CD14-positive monocyte (primary cell): ENCODE measurements at regions not wholly inside any gene's neighbourhood (a gene's known extent, or its start where the extent isn't known, plus 50 kb on each side); places are given as distances from the start of the nearest gene placed in this dataset.

Experiments
- DNase-seq, 3 donors: peaks; one replicate each; pipeline ENCODE4 v3.0.0-alpha.2; 2011 to 2022
- H2AFZ ChIP-seq: 2 replicates; pipeline ENCODE4 v1.6.0; 2012; ENCODE audit warnings: mild to moderate bottlenecking, low read depth, low read length, inconsistent platforms; ENCODE audit not compliant: insufficient read depth, poor library complexity, severe bottlenecking
- H3K27ac ChIP-seq, 2 donors: 1 replicate in 1 of 2; 2 replicates in 1 of 2; pipeline ENCODE4 v1.5.1; 2012 to 2013; ENCODE audit warnings: low read length in 2 of 2, control low read depth in 1 of 2, inconsistent platforms in 1 of 2, low read depth in 1 of 2, mild to moderate bottlenecking in 1 of 2
- H3K27me3 ChIP-seq, 2 donors: one replicate each; pipeline versions ENCODE4 v1.6.0 to v1.6.1; 2011 to 2013; ENCODE audit warnings: low read length in 2 of 2; ENCODE audit not compliant: control insufficient read depth in 2 of 2, insufficient read depth in 2 of 2
- H3K36me3 ChIP-seq, 2 donors: replicated peaks in 1 of 2; 1 replicate in 1 of 2; 2 replicates in 1 of 2; pipeline versions ENCODE4 v1.5.1 to v1.6.1; 2012 to 2013; ENCODE audit warnings: low read length in 2 of 2, control low read depth in 1 of 2, inconsistent platforms in 1 of 2, mild to moderate bottlenecking in 1 of 2; ENCODE audit not compliant: insufficient read depth in 2 of 2, control insufficient read depth in 1 of 2
- H3K4me1 ChIP-seq, 2 donors: 1 replicate in 1 of 2; 2 replicates in 1 of 2; pipeline versions ENCODE4 v1.5.1 to v1.6.1; 2012 to 2013; ENCODE audit warnings: low read length in 2 of 2, control low read depth in 1 of 2, inconsistent platforms in 1 of 2, mild to moderate bottlenecking in 1 of 2, moderate library complexity in 1 of 2; ENCODE audit not compliant: insufficient read depth in 2 of 2, control insufficient read depth in 1 of 2
- H3K4me2 ChIP-seq: replicated peaks from 2 replicates; pipeline ENCODE3; 2012; ENCODE audit warnings: low read length, moderate library complexity, mild to moderate bottlenecking; ENCODE audit not compliant: poor library complexity, severe bottlenecking; ENCODE audit errors: extremely low read depth
- H3K4me3 ChIP-seq, 3 experiments: fragments of 200-600 bp in 1 of 3; sonication (generic) in 1 of 3; replicated peaks in 1 of 3; 1 replicate in 2 of 3; 2 replicates in 1 of 3; pipeline ENCODE4 v1.5.1; 2011 to 2013; ENCODE audit warnings: low read length in 3 of 3, mild to moderate bottlenecking in 3 of 3, control low read depth in 2 of 3, low read depth in 2 of 3, inconsistent platforms in 1 of 3, moderate library complexity in 1 of 3
- H3K79me2 ChIP-seq: 2 replicates; pipeline ENCODE4 v1.6.0; 2012; ENCODE audit warnings: mild to moderate bottlenecking, control low read depth, inconsistent platforms, low read length, moderate library complexity; ENCODE audit not compliant: insufficient read depth
- H3K9ac ChIP-seq: 2 replicates; pipeline ENCODE4 v1.6.0; 2017; ENCODE audit warnings: low read length, mild to moderate bottlenecking; ENCODE audit not compliant: insufficient read depth, poor library complexity, severe bottlenecking
- H3K9me3 ChIP-seq, 2 donors: replicated peaks in 1 of 2; 1 replicate in 1 of 2; 2 replicates in 1 of 2; pipeline versions ENCODE4 v1.5.1 to v1.6.1; 2012 to 2013; ENCODE audit warnings: low read length in 2 of 2, control low read depth in 1 of 2; ENCODE audit not compliant: control insufficient read depth in 1 of 2, insufficient read depth in 1 of 2
- H4K20me1 ChIP-seq: 2 replicates; pipeline ENCODE4 v1.6.0; 2012; ENCODE audit warnings: mild to moderate bottlenecking, low read length, control low read depth, moderate library complexity; ENCODE audit not compliant: insufficient read depth
- H3K27ac Mint-ChIP-seq, 7 donors: one replicate each; pipeline ENCODE4 v1.8.0; 2020; ENCODE audit warnings: mild to moderate bottlenecking in 7 of 7, mixed read lengths in 7 of 7, moderate library complexity in 6 of 7, inconsistent platforms in 2 of 7
- H3K27me3 Mint-ChIP-seq, 3 donors: one replicate each; pipeline ENCODE4 v1.8.0; 2021 to 2022; ENCODE audit warnings: low read depth in 3 of 3, mild to moderate bottlenecking in 3 of 3, mixed read lengths in 3 of 3, moderate library complexity in 3 of 3, inconsistent platforms in 1 of 3
- H3K36me3 Mint-ChIP-seq, 2 donors: one replicate each; pipeline ENCODE4 v1.8.0; 2020; ENCODE audit warnings: mixed read lengths in 2 of 2, inconsistent platforms in 1 of 2, mild to moderate bottlenecking in 1 of 2
- H3K4me1 Mint-ChIP-seq: one replicate; pipeline ENCODE4 v1.8.0; 2020; ENCODE audit warnings: mild to moderate bottlenecking, mixed read lengths
- H3K4me3 Mint-ChIP-seq, 2 donors: one replicate each; pipeline ENCODE4 v1.8.0; 2020; ENCODE audit warnings: mild to moderate bottlenecking in 2 of 2, mixed read lengths in 2 of 2, moderate library complexity in 1 of 2
- H3K9me3 Mint-ChIP-seq, 7 donors: one replicate each; pipeline ENCODE4 v1.8.0; 2020 to 2022; ENCODE audit warnings: mixed read lengths in 7 of 7, mild to moderate bottlenecking in 6 of 7, moderate library complexity in 6 of 7, inconsistent platforms in 2 of 7
- CTCF ChIP-seq: fragments of 200-600 bp; IDR thresholded peaks from one replicate; pipeline ENCODE4 v1.8.0; 2022; ENCODE audit warnings: antibody characterized with exemption, mild to moderate bottlenecking
- WGBS: methylation state at CpG from one replicate; pipeline ENCODE4 v1.1.5; 2013; ENCODE audit warnings: missing lambda C conversion rate; ENCODE audit not compliant: insufficient coverage; 5-methylcytosine and 5-hydroxymethylcytosine counted together
- intact Hi-C, 2 donors: fragments of 100-400 bp; cut with micrococcal nuclease; formaldehyde crosslinking; loops; one replicate each; pipeline versions ENCODE4 v1.15.0 to v1.15.1; 2023

GRCh38 chr9:20031836-20032235 is 243.0 kb upstream of the SLC24A2 start:
- no peaks in the 10 kb centered on the region for H3K4me1 Mint-ChIP-seq
- H3K9me3 ChIP-seq, result no peaks in the 10 kb centered on the region
- no peak overlapping the region for H3K27ac ChIP-seq
- H3K4me3 ChIP-seq, result no peak overlapping the region
- no peaks in the 10 kb centered on the region for H3K79me2 ChIP-seq
- H2AFZ ChIP-seq, result no peak overlapping the region
- H3K9ac ChIP-seq, result no peak overlapping the region
- no peak for TF ChIP-seq CTCF
- H3K27me3 Mint-ChIP-seq, result peaks cover 0 to 2% (median 2%) of the 10 kb centered on the region in 3 donors
- H4K20me1 ChIP-seq, result no peaks in the 10 kb centered on the region
- intact Hi-C loops, result no loop called here
- no peak for DNase-seq
- 80% methylated on average over 1 of the region's 6 CpGs for WGBS
- H3K4me1 ChIP-seq, result no peaks in the 10 kb centered on the region
- no peaks in the 10 kb centered on the region for H3K27me3 ChIP-seq
- no peak overlapping the region for H3K4me3 Mint-ChIP-seq
- H3K4me2 ChIP-seq, result no peak overlapping the region
- no peak overlapping the region for H3K27ac Mint-ChIP-seq
- H3K36me3 ChIP-seq, result no peaks in the 10 kb centered on the region
- no peaks in the 10 kb centered on the region for H3K9me3 Mint-ChIP-seq
- H3K36me3 Mint-ChIP-seq, result no peaks in the 10 kb centered on the region

GRCh38 chr9:20030671-20031070 is 241.8 kb upstream of the SLC24A2 start:
- intact Hi-C loops, result no loop called here
- H3K27ac Mint-ChIP-seq, result no peak overlapping the region
- WGBS, result no CpG with 5 or more reads among the region's 2 CpGs

More at GRCh38 chr9:20030671-20031070, 241.8 kb upstream of the SLC24A2 start:
- no peak overlapping the region for H2AFZ ChIP-seq
- Mint-ChIP-seq H3K36me3 (no peaks in the 10 kb centered on the region), H3K27me3 (peaks cover 0 to 2% (median 2%) of the 10 kb centered on the region in 3 donors), H3K4me3 (no peak overlapping the region), H3K4me1 (no peaks in the 10 kb centered on the region), H3K9me3 (no peaks in the 10 kb centered on the region)
- H3K36me3 ChIP-seq, result no peaks in the 10 kb centered on the region
- DNase-seq, result no peak
- no peak overlapping the region for H3K9ac ChIP-seq
- H3K79me2 ChIP-seq, result no peaks in the 10 kb centered on the region
- H3K27ac ChIP-seq, result no peak overlapping the region
- no peak for TF ChIP-seq CTCF
- H3K4me3 ChIP-seq, result no peak overlapping the region
- H3K4me2 ChIP-seq, result no peak overlapping the region
- H3K4me1 ChIP-seq, result no peaks in the 10 kb centered on the region
- H4K20me1 ChIP-seq, result no peaks in the 10 kb centered on the region
- H3K27me3 ChIP-seq, result no peaks in the 10 kb centered on the region
- no peaks in the 10 kb centered on the region for H3K9me3 ChIP-seq
